Natural killer cell treated with Interleukin-12 subunit alpha and Interleukin-12 subunit beta and Interleukin-15 and Interleukin-18, amount 100 ng/mL, for 72 hours (primary cell): ENCODE measurements at regions not wholly inside any gene's neighbourhood (a gene's known extent, or its start where the extent isn't known, plus 50 kb on each side); places are given as distances from the start of the nearest gene placed in this dataset.
"Not testable (repeated sequence)": the region's sequence is repeated elsewhere in the genome, so short reads cannot be mapped to it uniquely, and the experiment has no call there.

Source experiments
- ATAC-seq, 2 donors: fragments of 150-1000 bp; cut with Tn5 transposase in 1 of 2; sonication (Bioruptor Pico), chemical (Tn5 transposase) in 1 of 2; 2 replicates each; pipeline ENCODE4 v1.10.0; 2021
- DNase-seq: peaks from one replicate; pipeline ENCODE4 v3.0.0; 2022; ENCODE audit warnings: low spot score
- H3K27ac Mint-ChIP-seq, 2 donors: 1 replicate in 1 of 2; 2 replicates in 1 of 2; pipeline ENCODE4 v1.8.0; 2022; ENCODE audit warnings: mixed read lengths in 2 of 2, mild to moderate bottlenecking in 1 of 2, moderate library complexity in 1 of 2
- H3K27me3 Mint-ChIP-seq, 2 donors: 1 replicate in 1 of 2; 2 replicates in 1 of 2; pipeline ENCODE4 v1.8.0; 2022; ENCODE audit warnings: mixed read lengths in 2 of 2
- H3K36me3 Mint-ChIP-seq: one replicate; pipeline ENCODE4 v1.8.0; 2022; ENCODE audit warnings: mixed read lengths
- H3K4me1 Mint-ChIP-seq, 2 donors: 1 replicate in 1 of 2; 2 replicates in 1 of 2; pipeline ENCODE4 v1.8.0; 2022; ENCODE audit warnings: low read depth in 2 of 2, mixed read lengths in 2 of 2, mild to moderate bottlenecking in 1 of 2
- H3K4me3 Mint-ChIP-seq: one replicate; pipeline ENCODE4 v1.8.0; 2022; ENCODE audit warnings: mixed read lengths
- H3K9me3 Mint-ChIP-seq: 2 replicates; pipeline ENCODE4 v1.8.0; 2022; ENCODE audit warnings: mixed read lengths

GRCh38 chr2:136324966-136325365 is 207.0 kb upstream of the CXCR4 start:
- peak overlapping the region in 1 of 2 donors; percentile 44 for H3K27ac Mint-ChIP-seq
- ATAC-seq (no peak), DNase-seq (no peak)
- no peaks in the 10 kb centered on the region for H3K27me3 Mint-ChIP-seq
- H3K4me1 Mint-ChIP-seq = peaks cover 22 to 48% of the 10 kb centered on the region in 2 donors
- H3K9me3 Mint-ChIP-seq = no peaks in the 10 kb centered on the region
- no peaks in the 10 kb centered on the region for H3K36me3 Mint-ChIP-seq
- no peak overlapping the region for H3K4me3 Mint-ChIP-seq

- H3K9me3 Mint-ChIP-seq = no peaks in the 10 kb centered on the region
- ATAC-seq = no peak
- DNase-seq = no peak
- peaks cover 22 to 55% of the 10 kb centered on the region in 2 donors for H3K4me1 Mint-ChIP-seq
- peak overlapping the region; percentile 19 for H3K4me3 Mint-ChIP-seq
- H3K36me3 Mint-ChIP-seq = no peaks in the 10 kb centered on the region
- H3K27me3 Mint-ChIP-seq = no peaks in the 10 kb centered on the region
- H3K27ac Mint-ChIP-seq = peak overlapping the region in 1 of 2 donors; percentile 44
These were observed 206.0 kb upstream of the CXCR4 start for GRCh38 chr2:136323935-136324334.

GRCh38 chr2:136323195-136323594 is 205.2 kb upstream of the CXCR4 start:
- no peak for DNase-seq
- no peak overlapping the region for H3K4me3 Mint-ChIP-seq

GRCh38 chr2:136322428-136322827 is 204.5 kb upstream of the CXCR4 start:
- DNase-seq = no peak
- no peaks in the 10 kb centered on the region for H3K9me3 Mint-ChIP-seq
- H3K4me1 Mint-ChIP-seq = peaks cover 15 to 48% of the 10 kb centered on the region in 2 donors

More at GRCh38 chr2:136323195-136323594, 205.2 kb upstream of the CXCR4 start:
- ATAC-seq = no peak
- no peak overlapping the region for H3K27ac Mint-ChIP-seq
- no peaks in the 10 kb centered on the region for H3K9me3 Mint-ChIP-seq
- peaks cover 0 to 2% of the 10 kb centered on the region in 2 donors for H3K27me3 Mint-ChIP-seq
- peaks cover 22 to 55% of the 10 kb centered on the region in 2 donors for H3K4me1 Mint-ChIP-seq
- no peaks in the 10 kb centered on the region for H3K36me3 Mint-ChIP-seq

GRCh38 chr2:136319651-136320050 is 201.7 kb upstream of the CXCR4 start:
- no peaks in the 10 kb centered on the region for H3K36me3 Mint-ChIP-seq
- no peak for ATAC-seq
- no peak for DNase-seq

More at GRCh38 chr2:136322428-136322827, 204.5 kb upstream of the CXCR4 start:
- ATAC-seq = peak in 1 of 2 donors; percentile 55
- Mint-ChIP-seq H3K27me3 (peaks cover 0 to 3% of the 10 kb centered on the region in 2 donors), H3K36me3 (no peaks in the 10 kb centered on the region), H3K4me3 (no peak overlapping the region), H3K27ac (peak overlapping the region; percentile 19 to 53)

GRCh38 chr2:136319237-136319636 is 201.3 kb upstream of the CXCR4 start:
- Mint-ChIP-seq H3K36me3 (no peaks in the 10 kb centered on the region), H3K4me1 (peaks cover 0 to 17% of the 10 kb centered on the region in 2 donors), H3K9me3 (no peaks in the 10 kb centered on the region), H3K27me3 (peaks cover 0 to 3% of the 10 kb centered on the region in 2 donors), H3K4me3 (no peak overlapping the region), H3K27ac (peak overlapping the region; percentile 35 to 44)
- DNase-seq (no peak), ATAC-seq (no peak)

More at GRCh38 chr2:136319651-136320050, 201.7 kb upstream of the CXCR4 start:
- no peaks in the 10 kb centered on the region for H3K9me3 Mint-ChIP-seq
- H3K4me1 Mint-ChIP-seq = peaks cover 4 to 21% of the 10 kb centered on the region in 2 donors
- peaks cover 0 to 3% of the 10 kb centered on the region in 2 donors for H3K27me3 Mint-ChIP-seq
- H3K4me3 Mint-ChIP-seq = no peak overlapping the region
- H3K27ac Mint-ChIP-seq = peak overlapping the region; percentile 35 to 44

GRCh38 chr2:136314240-136314639 is 196.3 kb upstream of the CXCR4 start:
- no peak overlapping the region for H3K4me3 Mint-ChIP-seq
- H3K36me3 Mint-ChIP-seq = no peaks in the 10 kb centered on the region
- peaks cover 14 to 17% of the 10 kb centered on the region in 2 donors for H3K4me1 Mint-ChIP-seq
- peaks cover 0 to 7% of the 10 kb centered on the region in 2 donors for H3K27me3 Mint-ChIP-seq
- no peak overlapping the region for H3K27ac Mint-ChIP-seq
- peak in 1 of 2 donors; percentile 39 for ATAC-seq
- no peaks in the 10 kb centered on the region for H3K9me3 Mint-ChIP-seq
- DNase-seq = no peak

- H3K4me3 Mint-ChIP-seq, ATAC-seq, H3K9me3 Mint-ChIP-seq, DNase-seq, H3K27ac Mint-ChIP-seq, H3K36me3 Mint-ChIP-seq, H3K27me3 Mint-ChIP-seq: not testable (repeated sequence)
- peaks cover 14 to 24% of the 10 kb centered on the region in 2 donors for H3K4me1 Mint-ChIP-seq
These were observed 194.6 kb upstream of the CXCR4 start for GRCh38 chr2:136312568-136312967.

- H3K9me3 Mint-ChIP-seq = no peaks in the 10 kb centered on the region
These were observed 193.1 kb upstream of the CXCR4 start for GRCh38 chr2:136310797-136311603.

GRCh38 chr2:136310005-136310495 is 192.1 kb upstream of the CXCR4 start:
- Mint-ChIP-seq H3K4me3 (peak overlapping the region; percentile 17), H3K27me3 (peaks cover 0 to 7% of the 10 kb centered on the region in 2 donors), H3K36me3 (no peaks in the 10 kb centered on the region), H3K4me1 (peaks cover 25 to 37% of the 10 kb centered on the region in 2 donors), H3K9me3 (no peaks in the 10 kb centered on the region), H3K27ac (peak overlapping the region; percentile 11 to 60)
- DNase-seq = no peak
- no peak for ATAC-seq

More at GRCh38 chr2:136310797-136311603, 193.1 kb upstream of the CXCR4 start:
- H3K4me1 Mint-ChIP-seq = peaks cover 17 to 28% of the 10 kb centered on the region in 2 donors
- peak overlapping the region; percentile 17 for H3K4me3 Mint-ChIP-seq
- H3K27ac Mint-ChIP-seq = peak overlapping the region; percentile 11 to 60
- H3K36me3 Mint-ChIP-seq = no peaks in the 10 kb centered on the region
- H3K27me3 Mint-ChIP-seq = peaks cover 0 to 7% of the 10 kb centered on the region in 2 donors
- no peak for DNase-seq
- ATAC-seq = peak; percentile 67 to 77

- Mint-ChIP-seq H3K4me1 (peaks cover 27 to 40% of the 10 kb centered on the region in 2 donors), H3K4me3 (no peak overlapping the region), H3K27me3 (peaks cover 0 to 7% of the 10 kb centered on the region in 2 donors), H3K36me3 (no peaks in the 10 kb centered on the region), H3K9me3 (no peaks in the 10 kb centered on the region), H3K27ac (no peak overlapping the region)
- no peak for ATAC-seq
- no peak for DNase-seq
These were observed 190.7 kb upstream of the CXCR4 start for GRCh38 chr2:136308611-136309010.

GRCh38 chr2:136306836-136307235 is 188.9 kb upstream of the CXCR4 start:
- no peak for ATAC-seq
- H3K4me3 Mint-ChIP-seq = no peak overlapping the region
- peaks cover 5 to 12% of the 10 kb centered on the region in 2 donors for H3K27me3 Mint-ChIP-seq
- peaks cover 27 to 40% of the 10 kb centered on the region in 2 donors for H3K4me1 Mint-ChIP-seq
- no peaks in the 10 kb centered on the region for H3K9me3 Mint-ChIP-seq
- H3K36me3 Mint-ChIP-seq = no peaks in the 10 kb centered on the region
- DNase-seq = no peak
- H3K27ac Mint-ChIP-seq = no peak overlapping the region

- peak overlapping the region; percentile 21 for H3K4me3 Mint-ChIP-seq
- H3K27me3 Mint-ChIP-seq = peaks cover 5 to 12% of the 10 kb centered on the region in 2 donors
- no peaks in the 10 kb centered on the region for H3K36me3 Mint-ChIP-seq
- ATAC-seq = peak; percentile 97 to 100
- peaks cover 18 to 30% of the 10 kb centered on the region in 2 donors for H3K4me1 Mint-ChIP-seq
- DNase-seq = peak; percentile 70
- H3K27ac Mint-ChIP-seq = no peak overlapping the region
- H3K9me3 Mint-ChIP-seq = no peaks in the 10 kb centered on the region
These were observed 187.7 kb upstream of the CXCR4 start for GRCh38 chr2:136305517-136306192.
